ENCODE measurements at regions not wholly inside any gene's neighbourhood (a gene's known extent, or its start where the extent isn't known, plus 50 kb on each side); places are given as distances from the start of the nearest gene placed in this dataset.

- Histone ChIP-seq H3K27ac (ENCODE audit: low read depth in 2 of 2, low read length in 1 of 2) (no peak overlapping the region), H3K9me3 (ENCODE audit: control insufficient read depth in 2 of 2, insufficient read depth in 1 of 2, low read depth in 1 of 2, low read length in 1 of 2) (no peaks in the 10 kb centered on the region), H3K4me3 (ENCODE audit: low read depth in 1 of 2, low read length in 2 of 2) (no peak overlapping the region), H3K27me3 (ENCODE audit: control insufficient read depth in 1 of 2, insufficient read depth in 2 of 2, low read length in 2 of 2) (no peaks in the 10 kb centered on the region), H3K4me1 (ENCODE audit: control insufficient read depth in 2 of 2, insufficient read depth in 2 of 2, low read length in 1 of 2) (no peaks in the 10 kb centered on the region), H3K36me3 (ENCODE audit: control insufficient read depth in 2 of 2, insufficient read depth in 2 of 2, low read length in 1 of 2) (no peaks in the 10 kb centered on the region)
Observed at GRCh38 chr2:34050413-34050812, 451.3 kb upstream of the FAM98A start.

GRCh38 chr2:34045101-34045655, 446.1 kb upstream of the FAM98A start:
- WGBS, 2 donors: 58 to 60% methylated on average over 5 of the region's 5 CpGs
- no peaks in the 10 kb centered on the region for H3K36me3 ChIP-seq (ENCODE audit: control insufficient read depth in 2 of 2, insufficient read depth in 2 of 2, low read length in 1 of 2)
- no peaks in the 10 kb centered on the region for H3K9me3 ChIP-seq (ENCODE audit: control insufficient read depth in 2 of 2, insufficient read depth in 1 of 2, low read depth in 1 of 2, low read length in 1 of 2)
- no peaks in the 10 kb centered on the region for H3K27me3 ChIP-seq (ENCODE audit: control insufficient read depth in 1 of 2, insufficient read depth in 2 of 2, low read length in 2 of 2)
- no peaks in the 10 kb centered on the region for H3K4me1 ChIP-seq (ENCODE audit: control insufficient read depth in 2 of 2, insufficient read depth in 2 of 2, low read length in 1 of 2)
- H3K27ac ChIP-seq (ENCODE audit: low read depth in 2 of 2, low read length in 1 of 2): no peak overlapping the region
- no peak overlapping the region for H3K4me3 ChIP-seq (ENCODE audit: low read depth in 1 of 2, low read length in 2 of 2)

- WGBS, 2 donors: 43 to 46% methylated on average over 1 of the region's 1 CpG
- Histone ChIP-seq H3K36me3 (ENCODE audit: control insufficient read depth in 2 of 2, insufficient read depth in 2 of 2, low read length in 1 of 2) (no peaks in the 10 kb centered on the region), H3K27ac (ENCODE audit: low read depth in 2 of 2, low read length in 1 of 2) (no peak overlapping the region), H3K9me3 (ENCODE audit: control insufficient read depth in 2 of 2, insufficient read depth in 1 of 2, low read depth in 1 of 2, low read length in 1 of 2) (peaks cover 0 to 2% of the 10 kb centered on the region in 2 donors), H3K27me3 (ENCODE audit: control insufficient read depth in 1 of 2, insufficient read depth in 2 of 2, low read length in 2 of 2) (no peaks in the 10 kb centered on the region), H3K4me1 (ENCODE audit: control insufficient read depth in 2 of 2, insufficient read depth in 2 of 2, low read length in 1 of 2) (no peaks in the 10 kb centered on the region), H3K4me3 (ENCODE audit: low read depth in 1 of 2, low read length in 2 of 2) (no peak overlapping the region)
Observed at GRCh38 chr2:34037886-34038285, 438.8 kb upstream of the FAM98A start.

GRCh38 chr2:34037157-34037556, 438.1 kb upstream of the FAM98A start:
- Histone ChIP-seq H3K27ac (ENCODE audit: low read depth in 2 of 2, low read length in 1 of 2) (no peak overlapping the region), H3K9me3 (ENCODE audit: control insufficient read depth in 2 of 2, insufficient read depth in 1 of 2, low read depth in 1 of 2, low read length in 1 of 2) (peaks cover 0 to 2% of the 10 kb centered on the region in 2 donors), H3K4me1 (ENCODE audit: control insufficient read depth in 2 of 2, insufficient read depth in 2 of 2, low read length in 1 of 2) (no peaks in the 10 kb centered on the region), H3K4me3 (ENCODE audit: low read depth in 1 of 2, low read length in 2 of 2) (no peak overlapping the region), H3K36me3 (ENCODE audit: control insufficient read depth in 2 of 2, insufficient read depth in 2 of 2, low read length in 1 of 2) (no peaks in the 10 kb centered on the region), H3K27me3 (ENCODE audit: control insufficient read depth in 1 of 2, insufficient read depth in 2 of 2, low read length in 2 of 2) (no peaks in the 10 kb centered on the region)
- WGBS, 2 donors: 58 to 66% methylated on average over 3 of the region's 3 CpGs

- Histone ChIP-seq H3K36me3 (ENCODE audit: control insufficient read depth in 2 of 2, insufficient read depth in 2 of 2, low read length in 1 of 2) (no peaks in the 10 kb centered on the region), H3K9me3 (ENCODE audit: control insufficient read depth in 2 of 2, insufficient read depth in 1 of 2, low read depth in 1 of 2, low read length in 1 of 2) (peaks cover 0 to 2% of the 10 kb centered on the region in 2 donors), H3K27me3 (ENCODE audit: control insufficient read depth in 1 of 2, insufficient read depth in 2 of 2, low read length in 2 of 2) (no peaks in the 10 kb centered on the region), H3K4me3 (ENCODE audit: low read depth in 1 of 2, low read length in 2 of 2) (no peak overlapping the region), H3K27ac (ENCODE audit: low read depth in 2 of 2, low read length in 1 of 2) (no peak overlapping the region), H3K4me1 (ENCODE audit: control insufficient read depth in 2 of 2, insufficient read depth in 2 of 2, low read length in 1 of 2) (no peaks in the 10 kb centered on the region)
- WGBS, 2 donors: 16 to 40% methylated on average over 1 of the region's 1 CpG
Observed at GRCh38 chr2:34031097-34031496, 432.0 kb upstream of the FAM98A start.

- no peak overlapping the region for H3K27ac ChIP-seq (ENCODE audit: low read depth in 2 of 2, low read length in 1 of 2)
- peaks cover 0 to 2% of the 10 kb centered on the region in 2 donors for H3K9me3 ChIP-seq (ENCODE audit: control insufficient read depth in 2 of 2, insufficient read depth in 1 of 2, low read depth in 1 of 2, low read length in 1 of 2)
- 91 to 98% methylated on average over 1 of the region's 1 CpG for WGBS, 2 donors
- no peaks in the 10 kb centered on the region for H3K27me3 ChIP-seq (ENCODE audit: control insufficient read depth in 1 of 2, insufficient read depth in 2 of 2, low read length in 2 of 2)
- no peak overlapping the region for H3K4me3 ChIP-seq (ENCODE audit: low read depth in 1 of 2, low read length in 2 of 2)
- no peaks in the 10 kb centered on the region for H3K36me3 ChIP-seq (ENCODE audit: control insufficient read depth in 2 of 2, insufficient read depth in 2 of 2, low read length in 1 of 2)
- no peaks in the 10 kb centered on the region for H3K4me1 ChIP-seq (ENCODE audit: control insufficient read depth in 2 of 2, insufficient read depth in 2 of 2, low read length in 1 of 2)
Observed at GRCh38 chr2:34030273-34030672, 431.2 kb upstream of the FAM98A start.

- peaks cover 0 to 2% of the 10 kb centered on the region in 2 donors for H3K9me3 ChIP-seq (ENCODE audit: control insufficient read depth in 2 of 2, insufficient read depth in 1 of 2, low read depth in 1 of 2, low read length in 1 of 2)
- H3K27me3 ChIP-seq (ENCODE audit: control insufficient read depth in 1 of 2, insufficient read depth in 2 of 2, low read length in 2 of 2): no peaks in the 10 kb centered on the region
- no peak overlapping the region for H3K27ac ChIP-seq (ENCODE audit: low read depth in 2 of 2, low read length in 1 of 2)
- H3K36me3 ChIP-seq (ENCODE audit: control insufficient read depth in 2 of 2, insufficient read depth in 2 of 2, low read length in 1 of 2): no peaks in the 10 kb centered on the region
- no peaks in the 10 kb centered on the region for H3K4me1 ChIP-seq (ENCODE audit: control insufficient read depth in 2 of 2, insufficient read depth in 2 of 2, low read length in 1 of 2)
- H3K4me3 ChIP-seq (ENCODE audit: low read depth in 1 of 2, low read length in 2 of 2): no peak overlapping the region
- 67 to 89% methylated on average over 3 of the region's 3 CpGs for WGBS, 2 donors
Observed at GRCh38 chr2:34029073-34029472, 430.0 kb upstream of the FAM98A start.

- Histone ChIP-seq H3K27me3 (ENCODE audit: control insufficient read depth in 1 of 2, insufficient read depth in 2 of 2, low read length in 2 of 2) (no peaks in the 10 kb centered on the region), H3K9me3 (ENCODE audit: control insufficient read depth in 2 of 2, insufficient read depth in 1 of 2, low read depth in 1 of 2, low read length in 1 of 2) (no peaks in the 10 kb centered on the region), H3K4me3 (ENCODE audit: low read depth in 1 of 2, low read length in 2 of 2) (no peak overlapping the region), H3K4me1 (ENCODE audit: control insufficient read depth in 2 of 2, insufficient read depth in 2 of 2, low read length in 1 of 2) (no peaks in the 10 kb centered on the region), H3K36me3 (ENCODE audit: control insufficient read depth in 2 of 2, insufficient read depth in 2 of 2, low read length in 1 of 2) (no peaks in the 10 kb centered on the region), H3K27ac (ENCODE audit: low read depth in 2 of 2, low read length in 1 of 2) (no peak overlapping the region)
- 72 to 88% methylated on average over 1 of the region's 1 CpG for WGBS, 2 donors
Observed at GRCh38 chr2:34025196-34025595, 426.1 kb upstream of the FAM98A start.

GRCh38 chr2:34012715-34013302, 413.7 kb upstream of the FAM98A start:
- no peaks in the 10 kb centered on the region for H3K9me3 ChIP-seq (ENCODE audit: control insufficient read depth in 2 of 2, insufficient read depth in 1 of 2, low read depth in 1 of 2, low read length in 1 of 2)

GRCh38 chr2:34011684-34012083, 412.6 kb upstream of the FAM98A start:
- Histone ChIP-seq H3K27me3 (ENCODE audit: control insufficient read depth in 1 of 2, insufficient read depth in 2 of 2, low read length in 2 of 2) (no peaks in the 10 kb centered on the region), H3K36me3 (ENCODE audit: control insufficient read depth in 2 of 2, insufficient read depth in 2 of 2, low read length in 1 of 2) (no peaks in the 10 kb centered on the region), H3K4me1 (ENCODE audit: control insufficient read depth in 2 of 2, insufficient read depth in 2 of 2, low read length in 1 of 2) (no peaks in the 10 kb centered on the region), H3K4me3 (ENCODE audit: low read depth in 1 of 2, low read length in 2 of 2) (no peak overlapping the region), H3K9me3 (ENCODE audit: control insufficient read depth in 2 of 2, insufficient read depth in 1 of 2, low read depth in 1 of 2, low read length in 1 of 2) (no peaks in the 10 kb centered on the region), H3K27ac (ENCODE audit: low read depth in 2 of 2, low read length in 1 of 2) (no peak overlapping the region)
- 78% methylated on average over 2 of the region's 2 CpGs for WGBS, 2 donors

More at GRCh38 chr2:34012715-34013302, 413.7 kb upstream of the FAM98A start:
- WGBS, 2 donors: 12 to 18% methylated on average over 6 of the region's 6 CpGs
- Histone ChIP-seq H3K27me3 (ENCODE audit: control insufficient read depth in 1 of 2, insufficient read depth in 2 of 2, low read length in 2 of 2) (no peaks in the 10 kb centered on the region), H3K27ac (ENCODE audit: low read depth in 2 of 2, low read length in 1 of 2) (no peak overlapping the region), H3K36me3 (ENCODE audit: control insufficient read depth in 2 of 2, insufficient read depth in 2 of 2, low read length in 1 of 2) (no peaks in the 10 kb centered on the region), H3K4me1 (ENCODE audit: control insufficient read depth in 2 of 2, insufficient read depth in 2 of 2, low read length in 1 of 2) (no peaks in the 10 kb centered on the region), H3K4me3 (ENCODE audit: low read depth in 1 of 2, low read length in 2 of 2) (no peak overlapping the region)
